HCT116 (cell line): ENCODE measurements at regions not wholly inside any gene's neighbourhood (a gene's known extent, or its start where the extent isn't known, plus 50 kb on each side); places are given as distances from the start of the nearest gene placed in this dataset.

Experiments
- ATAC-seq: fragments of 200-7000 bp; cut with Tn5 transposase; 2 replicates; pipeline ENCODE4 v1.9.1; 2020; ENCODE audit warnings: mild to moderate bottlenecking, moderate library complexity
- BruUV-seq: library from RNA; stranded (reverse); fragments of 400-500 nt; replicated peaks from 2 replicates; lab custom pipeline; 2021; lab: Mats Ljungman, UMichigan
- CTCF ChIA-PET: fragments of 300-600 bp; sonication (Branson Sonifier 250); formaldehyde crosslinking; loops from one replicate; lab custom pipeline; 2021; ENCODE audit warnings: antibody characterized with exemption; lab: Charles Lee
- POLR2A ChIA-PET: fragments of 300-600, 350-600 bp; sonication (Branson Sonifier 250); formaldehyde crosslinking; loops from one replicate; lab custom pipeline; 2021; ENCODE audit warnings: antibody characterized with exemption; lab: Charles Lee
- RAD21 ChIA-PET, 2 experiments: fragments of 300-600 bp; sonication (Branson Sonifier 250); formaldehyde crosslinking; loops; one replicate each; lab custom pipeline; 2023; ENCODE audit warnings: low total read pairs in 2 of 2; ENCODE audit not compliant: uncharacterized antibody in 2 of 2, unreplicated experiment in 2 of 2, low non-redundant PET in 1 of 2; lab: Charles Lee
- DNase-seq: peaks from one replicate; pipeline ENCODE4 v3.0.0-alpha.2; 2010; ENCODE audit warnings: low read depth, low spot score
- H2AFZ ChIP-seq: fragments of 200-600 bp; shearing (Covaris generic), sonication (generic); 2 replicates; pipeline ENCODE4 v1.6.1; 2017; ENCODE audit warnings: low read depth, mixed run types, mixed read lengths, antibody characterized with exemption, low read length; ENCODE audit not compliant: poor library complexity, severe bottlenecking
- H3K27ac ChIP-seq: 2 replicates; pipeline ENCODE4 v1.5.1; 2012; ENCODE audit warnings: low read depth, low read length
- H3K27me3 ChIP-seq: fragments of 200-600 bp; sonication (generic); 2 replicates; pipeline ENCODE4 v1.6.1; 2016; ENCODE audit warnings: mixed run types, low read length, mixed read lengths; ENCODE audit not compliant: insufficient read depth
- H3K36me3 ChIP-seq, 2 experiments: fragments of 200-500 bp in 1 of 2; fragments of 200-600 bp in 1 of 2; sonication (Bioruptor generic) in 1 of 2; sonication (generic) in 1 of 2; 2 replicates each; pipeline versions ENCODE4 v1.5.1 to v1.6.1; 2014 to 2016; ENCODE audit warnings: low read length in 2 of 2, inconsistent platforms in 1 of 2, mixed read lengths in 1 of 2, mixed run types in 1 of 2; ENCODE audit not compliant: insufficient read depth in 2 of 2, control insufficient read depth in 1 of 2
- H3K4me1 ChIP-seq, 2 experiments: fragments of 200-600 bp in 1 of 2; sonication (generic) in 1 of 2; 2 replicates each; pipeline versions ENCODE4 v1.5.1 to v1.6.1; 2012 to 2017; ENCODE audit warnings: low read length in 2 of 2, inconsistent platforms in 1 of 2, mild to moderate bottlenecking in 1 of 2, mixed read lengths in 1 of 2, mixed run types in 1 of 2, moderate library complexity in 1 of 2; ENCODE audit not compliant: insufficient read depth in 2 of 2, control insufficient read depth in 1 of 2
- H3K4me2 ChIP-seq: fragments of 200-600 bp; sonication (generic); 2 replicates; pipeline ENCODE4 v1.6.1; 2017; ENCODE audit warnings: mixed run types, low read length, mixed read lengths
- H3K4me3 ChIP-seq, 2 experiments: fragments of 200-600 bp in 1 of 2; sonication (generic) in 1 of 2; replicated peaks in 1 of 2; 2 replicates each; pipeline ENCODE4 v1.5.1; 2011 to 2016; ENCODE audit warnings: low read length in 2 of 2, control low read depth in 1 of 2, low read depth in 1 of 2, mild to moderate bottlenecking in 1 of 2, mixed read lengths in 1 of 2, mixed run types in 1 of 2
- H3K79me2 ChIP-seq: fragments of 200-600 bp; sonication (generic); 2 replicates; pipeline ENCODE4 v1.6.1; 2017; ENCODE audit warnings: mild to moderate bottlenecking, mixed run types, low read length, moderate library complexity, mixed read lengths; ENCODE audit not compliant: insufficient read depth
- H3K9ac ChIP-seq: fragments of 200-600 bp; sonication (generic); 2 replicates; pipeline ENCODE4 v1.6.1; 2016; ENCODE audit warnings: low read length, mixed read lengths
- H3K9me2 ChIP-seq: fragments of 200-600 bp; sonication (generic), shearing (Covaris generic); 2 replicates; pipeline ENCODE4 v1.6.1; 2017; ENCODE audit warnings: mixed run types, mild to moderate bottlenecking, moderate library complexity; ENCODE audit not compliant: insufficient read depth
- H3K9me3 ChIP-seq, 2 experiments: fragments of 200-500 bp in 1 of 2; fragments of 200-600 bp in 1 of 2; sonication (Bioruptor generic) in 1 of 2; sonication (generic) in 1 of 2; 2 replicates each; pipeline ENCODE4 v1.6.1; 2014 to 2017; ENCODE audit warnings: low read length in 2 of 2, mixed read lengths in 2 of 2, inconsistent platforms in 1 of 2, low read depth in 1 of 2, mild to moderate bottlenecking in 1 of 2, mixed run types in 1 of 2, moderate library complexity in 1 of 2; ENCODE audit not compliant: control insufficient read depth in 1 of 2, insufficient read depth in 1 of 2
- H4K20me1 ChIP-seq: fragments of 200-600 bp; sonication (generic), shearing (Covaris generic); 2 replicates; pipeline ENCODE4 v1.6.1; 2017; ENCODE audit warnings: mixed run types, mild to moderate bottlenecking, moderate library complexity; ENCODE audit not compliant: insufficient read depth
- CBX3 ChIP-seq: IDR thresholded peaks from 2 replicates; pipeline ENCODE4 v1.6.1; 2012; ENCODE audit warnings: low read depth
- SIN3A ChIP-seq: IDR thresholded peaks from 2 replicates; pipeline ENCODE4 v1.6.1; 2012; ENCODE audit warnings: low read depth
- TCF7L2 ChIP-seq: IDR thresholded peaks from 2 replicates; pipeline ENCODE4 v1.7.0; 2011; ENCODE audit warnings: borderline replicate concordance, inconsistent platforms; ENCODE audit not compliant: insufficient read depth, insufficient read length; ENCODE audit errors: extremely low read depth
- YY1 ChIP-seq: IDR thresholded peaks from 2 replicates; pipeline ENCODE4 v1.6.1; 2011; ENCODE audit warnings: low read length, low read depth, moderate library complexity, mild to moderate bottlenecking; ENCODE audit not compliant: insufficient replicate concordance; ENCODE audit errors: extremely low read depth
- intact Hi-C: fragments of 100-400 bp; cut with micrococcal nuclease; formaldehyde crosslinking; loops from 2 replicates; pipeline ENCODE4 v1.10.0; 2022
- TF ChIP-seq, protein P1 (sequence below): IDR thresholded peaks from 2 replicates; pipeline ENCODE4 v1.6.1; 2012

GRCh38 chr11:116613206-116613875 is 159.4 kb downstream of the BUD13 start:
- ChIA-PET POLR2A (no interaction called here), CTCF (no interaction called here), RAD21 (no interaction called here)
- Histone ChIP-seq H3K4me2 (no peak overlapping the region), H3K4me3 (no peak overlapping the region), H3K9ac (no peak overlapping the region), H3K36me3 (no peaks in the 10 kb centered on the region), H4K20me1 (no peaks in the 10 kb centered on the region), H3K27ac (no peak overlapping the region), H2AFZ (no peak overlapping the region), H3K79me2 (no peaks in the 10 kb centered on the region), H3K27me3 (peaks cover 56% of the 10 kb centered on the region), H3K4me1 (no peaks in the 10 kb centered on the region), H3K9me3 (no peaks in the 10 kb centered on the region), H3K9me2 (no peaks in the 10 kb centered on the region)
- DNase-seq, result no peak
- no peak for TF ChIP-seq YY1
- no TSS peak for BruUV-seq
- ATAC-seq, result no peak
- intact Hi-C loops, result no loop called here

GRCh38 chr11:116611998-116612620 is 160.7 kb downstream of the BUD13 start:
- no peaks in the 10 kb centered on the region for H3K9me3 ChIP-seq
- no TSS peak for BruUV-seq
- H3K4me1 ChIP-seq, result no peaks in the 10 kb centered on the region
- H3K9me2 ChIP-seq, result no peaks in the 10 kb centered on the region
- no peak overlapping the region for H2AFZ ChIP-seq
- no peak for DNase-seq
- no peaks in the 10 kb centered on the region for H3K79me2 ChIP-seq
- H4K20me1 ChIP-seq, result no peaks in the 10 kb centered on the region
- ATAC-seq, result no peak
- no peak overlapping the region for H3K9ac ChIP-seq
- no peak overlapping the region for H3K4me3 ChIP-seq
- intact Hi-C loops, result no loop called here
- no peak overlapping the region for H3K27ac ChIP-seq
- TF ChIP-seq, protein P1, sequence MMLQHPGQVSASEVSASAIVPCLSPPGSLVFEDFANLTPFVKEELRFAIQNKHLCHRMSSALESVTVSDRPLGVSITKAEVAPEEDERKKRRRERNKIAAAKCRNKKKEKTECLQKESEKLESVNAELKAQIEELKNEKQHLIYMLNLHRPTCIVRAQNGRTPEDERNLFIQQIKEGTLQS, result no peak
- no peak for TF ChIP-seq SIN3A
- no peak for TF ChIP-seq TCF7L2
- TF ChIP-seq CBX3, result no peak
- ChIA-PET CTCF (no interaction called here), RAD21 (no interaction called here), POLR2A (no interaction called here)
- no peak overlapping the region for H3K4me2 ChIP-seq
- peaks cover 61% of the 10 kb centered on the region for H3K27me3 ChIP-seq
- no peaks in the 10 kb centered on the region for H3K36me3 ChIP-seq
